Tibial artery (tissue), 4 donors: ENCODE measurements at regions not wholly inside any gene's neighbourhood (a gene's known extent, or its start where the extent isn't known, plus 50 kb on each side); places are given as distances from the start of the nearest gene placed in this dataset.

Experiments used
- DNase-seq, 2 donors: peaks; one replicate each; pipeline ENCODE4 v3.0.0-alpha.2; 2019
- H3K27ac ChIP-seq, 2 donors: fragments of 200-600 bp; sonication (generic) in 1 of 2; 1 replicate in 1 of 2; 2 replicates in 1 of 2; pipeline ENCODE4 v1.5.1; 2018 to 2019; ENCODE audit warnings: mild to moderate bottlenecking in 1 of 2
- H3K27me3 ChIP-seq, 2 donors: fragments of 200-600 bp; sonication (generic) in 1 of 2; one replicate each; pipeline versions ENCODE4 v1.5.1 to v1.6.0; 2016 to 2019
- H3K36me3 ChIP-seq, 3 donors: fragments of 200-600 bp; sonication (generic) in 2 of 3; one replicate each; pipeline ENCODE4 v1.5.1; 2016 to 2019; ENCODE audit warnings: mild to moderate bottlenecking in 2 of 3
- H3K4me1 ChIP-seq, 4 donors: fragments of 200-600 bp; sonication (generic) in 2 of 4; 1 replicate in 3 of 4; 2 replicates in 1 of 4; pipeline ENCODE4 v1.5.1; 2016 to 2019
- H3K4me3 ChIP-seq, 2 donors: fragments of 200-600 bp; sonication (generic) in 1 of 2; 1 replicate in 1 of 2; 2 replicates in 1 of 2; pipeline ENCODE4 v1.5.1; 2018 to 2019; ENCODE audit warnings: mild to moderate bottlenecking in 2 of 2
- H3K9me3 ChIP-seq, 3 donors: fragments of 200-600 bp; sonication (generic) in 1 of 3; one replicate each; pipeline ENCODE4 v1.5.1; 2016 to 2019
- CTCF ChIP-seq, 2 experiments: fragments of 200-600 bp in 1 of 2; fragments of 450-650 bp in 1 of 2; IDR thresholded peaks; one replicate each; pipeline ENCODE4 v1.5.1; 2017 to 2019; ENCODE audit warnings: antibody characterized with exemption in 2 of 2, mild to moderate bottlenecking in 1 of 2, moderate library complexity in 1 of 2
- intact Hi-C: fragments of 100-400 bp; cut with DNase I; formaldehyde crosslinking; loops from one replicate; pipeline ENCODE4 v1.15.0; 2023; ENCODE audit warnings: low total_unique reads

GRCh38 chr15:36519067-36519466, 60.4 kb upstream of the CDIN1 start:
- no peaks in the 10 kb centered on the region for H3K36me3 ChIP-seq
- H3K4me1 ChIP-seq: no peaks in the 10 kb centered on the region
- intact Hi-C loops: no loop called here
- H3K27me3 ChIP-seq: no peaks in the 10 kb centered on the region
- H3K27ac ChIP-seq: no peak overlapping the region
- TF ChIP-seq CTCF (IDR thresholded peaks at IDR 0.05): no peak
- DNase-seq: no peak
- H3K4me3 ChIP-seq: no peak overlapping the region
- H3K9me3 ChIP-seq: no peaks in the 10 kb centered on the region

GRCh38 chr15:36525430-36525829, 54.0 kb upstream of the CDIN1 start:
- H3K27ac ChIP-seq: no peak overlapping the region
- H3K4me1 ChIP-seq: peaks cover 0 to 7% (median 0%) of the 10 kb centered on the region in 4 donors
- H3K27me3 ChIP-seq: no peaks in the 10 kb centered on the region
- TF ChIP-seq CTCF (IDR thresholded peaks at IDR 0.05): no peak
- no peak overlapping the region for H3K4me3 ChIP-seq
- DNase-seq: no peak
- no peaks in the 10 kb centered on the region for H3K9me3 ChIP-seq
- intact Hi-C loops: no loop called here
- no peaks in the 10 kb centered on the region for H3K36me3 ChIP-seq

GRCh38 chr15:36527235-36528162, 51.9 kb upstream of the CDIN1 start:
- Histone ChIP-seq H3K9me3 (no peaks in the 10 kb centered on the region), H3K4me3 (no peak overlapping the region), H3K27ac (no peak overlapping the region), H3K27me3 (no peaks in the 10 kb centered on the region), H3K36me3 (no peaks in the 10 kb centered on the region), H3K4me1 (peaks cover 0 to 8% (median 0%) of the 10 kb centered on the region in 4 donors)
- intact Hi-C loops: no loop called here
- no peak for TF ChIP-seq CTCF (IDR thresholded peaks at IDR 0.05)
- DNase-seq: no peak

- no peaks in the 10 kb centered on the region for H3K36me3 ChIP-seq
- intact Hi-C loops: no loop called here
- H3K27me3 ChIP-seq: no peaks in the 10 kb centered on the region
- H3K4me1 ChIP-seq: peaks cover 0 to 12% (median 0%) of the 10 kb centered on the region in 4 donors
- H3K9me3 ChIP-seq: no peaks in the 10 kb centered on the region
- no peak for DNase-seq
- TF ChIP-seq CTCF (IDR thresholded peaks at IDR 0.05): no peak
- H3K4me3 ChIP-seq: no peak overlapping the region
- H3K27ac ChIP-seq: no peak overlapping the region
Measured at GRCh38 chr15:36529296-36530011, 50.0 kb upstream of the CDIN1 start.
